K562 (cell line): ENCODE measurements at regions not wholly inside any gene's neighbourhood (a gene's known extent, or its start where the extent isn't known, plus 50 kb on each side); places are given as distances from the start of the nearest gene placed in this dataset.

ENCODE experiments used
- ATF7 ChIP-seq: fragments of 450-650 bp; IDR thresholded peaks from 2 replicates; pipeline ENCODE4 v1.7.1; 2014; ENCODE audit warnings: mild to moderate bottlenecking, moderate library complexity
- BRD9 ChIP-seq: fragments of 450-650 bp; IDR thresholded peaks from 2 replicates; pipeline ENCODE4 v1.6.1; 2018; ENCODE audit warnings: low read depth; ENCODE audit not compliant: partially characterized antibody
- CTCF ChIP-seq, 3 experiments: IDR thresholded peaks in 2 of 3; conservative IDR thresholded peaks in 1 of 3; 2 replicates each; pipeline ENCODE4 v1.5.1; 2011 to 2012; ENCODE audit warnings: low read length in 3 of 3, mild to moderate bottlenecking in 3 of 3, control low read depth in 2 of 3, improper control_type of control experiment in 1 of 3, inconsistent platforms in 1 of 3, low read depth in 1 of 3, mixed read lengths in 1 of 3, moderate library complexity in 1 of 3; ENCODE audit not compliant: insufficient read depth in 2 of 3
- NCOA1 ChIP-seq: fragments of 450-650 bp; IDR thresholded peaks from 2 replicates; pipeline ENCODE4 v1.6.1; 2016; ENCODE audit warnings: low read depth
- SMARCE1 ChIP-seq: fragments of 450-650 bp; IDR thresholded peaks from 2 replicates; pipeline ENCODE4 v1.7.1; 2016; ENCODE audit warnings: mild to moderate bottlenecking
- THRB ChIP-seq: fragments of 450-650 bp; formaldehyde crosslinking; conservative IDR thresholded peaks from 2 replicates; pipeline ENCODE4 v1.4.0; 2022; ENCODE audit warnings: mild to moderate bottlenecking, missing genetic modification characterization
- TF ChIP-seq, protein P1 (sequence below), 2 experiments: fragments of 450-650 bp; IDR thresholded peaks; 2 replicates each; pipeline ENCODE4 v1.6.1; 2016; ENCODE audit warnings: mild to moderate bottlenecking in 2 of 2, borderline replicate concordance in 1 of 2, low read depth in 1 of 2, moderate library complexity in 1 of 2
- TF ChIP-seq, protein P2 (sequence below): fragments of 450-650 bp; IDR thresholded peaks from 2 replicates; pipeline ENCODE4 v1.7.1; 2018; ENCODE audit warnings: mild to moderate bottlenecking, low read depth; ENCODE audit not compliant: partially characterized antibody
- TF ChIP-seq, protein P3 (sequence below): fragments of 450-650 bp; formaldehyde crosslinking; IDR thresholded peaks from 2 replicates; pipeline ENCODE4 v1.4.0; 2022; ENCODE audit warnings: missing genetic modification characterization

DNA sequence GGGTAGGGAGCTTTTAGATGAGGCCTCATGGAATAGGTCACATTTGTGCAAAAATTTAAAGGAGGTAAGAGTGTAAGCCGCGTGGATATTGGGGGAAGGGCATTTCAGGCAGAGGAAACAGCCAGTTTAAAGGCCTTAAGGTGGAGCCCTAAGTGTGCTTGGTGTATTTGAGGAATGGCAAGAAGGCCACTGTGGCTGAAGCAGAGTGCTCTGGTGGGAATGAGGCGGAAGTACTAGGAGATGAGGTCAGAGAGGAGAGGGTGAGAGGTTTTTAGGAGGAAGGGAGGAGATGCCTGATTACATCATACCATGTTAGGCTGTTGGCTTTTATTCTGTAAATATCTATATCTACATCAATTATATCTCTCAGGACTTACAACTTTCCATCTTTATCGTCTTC is 75.3 kb downstream of the SRGAP2 start (continued):
- TF ChIP-seq, protein P1, sequence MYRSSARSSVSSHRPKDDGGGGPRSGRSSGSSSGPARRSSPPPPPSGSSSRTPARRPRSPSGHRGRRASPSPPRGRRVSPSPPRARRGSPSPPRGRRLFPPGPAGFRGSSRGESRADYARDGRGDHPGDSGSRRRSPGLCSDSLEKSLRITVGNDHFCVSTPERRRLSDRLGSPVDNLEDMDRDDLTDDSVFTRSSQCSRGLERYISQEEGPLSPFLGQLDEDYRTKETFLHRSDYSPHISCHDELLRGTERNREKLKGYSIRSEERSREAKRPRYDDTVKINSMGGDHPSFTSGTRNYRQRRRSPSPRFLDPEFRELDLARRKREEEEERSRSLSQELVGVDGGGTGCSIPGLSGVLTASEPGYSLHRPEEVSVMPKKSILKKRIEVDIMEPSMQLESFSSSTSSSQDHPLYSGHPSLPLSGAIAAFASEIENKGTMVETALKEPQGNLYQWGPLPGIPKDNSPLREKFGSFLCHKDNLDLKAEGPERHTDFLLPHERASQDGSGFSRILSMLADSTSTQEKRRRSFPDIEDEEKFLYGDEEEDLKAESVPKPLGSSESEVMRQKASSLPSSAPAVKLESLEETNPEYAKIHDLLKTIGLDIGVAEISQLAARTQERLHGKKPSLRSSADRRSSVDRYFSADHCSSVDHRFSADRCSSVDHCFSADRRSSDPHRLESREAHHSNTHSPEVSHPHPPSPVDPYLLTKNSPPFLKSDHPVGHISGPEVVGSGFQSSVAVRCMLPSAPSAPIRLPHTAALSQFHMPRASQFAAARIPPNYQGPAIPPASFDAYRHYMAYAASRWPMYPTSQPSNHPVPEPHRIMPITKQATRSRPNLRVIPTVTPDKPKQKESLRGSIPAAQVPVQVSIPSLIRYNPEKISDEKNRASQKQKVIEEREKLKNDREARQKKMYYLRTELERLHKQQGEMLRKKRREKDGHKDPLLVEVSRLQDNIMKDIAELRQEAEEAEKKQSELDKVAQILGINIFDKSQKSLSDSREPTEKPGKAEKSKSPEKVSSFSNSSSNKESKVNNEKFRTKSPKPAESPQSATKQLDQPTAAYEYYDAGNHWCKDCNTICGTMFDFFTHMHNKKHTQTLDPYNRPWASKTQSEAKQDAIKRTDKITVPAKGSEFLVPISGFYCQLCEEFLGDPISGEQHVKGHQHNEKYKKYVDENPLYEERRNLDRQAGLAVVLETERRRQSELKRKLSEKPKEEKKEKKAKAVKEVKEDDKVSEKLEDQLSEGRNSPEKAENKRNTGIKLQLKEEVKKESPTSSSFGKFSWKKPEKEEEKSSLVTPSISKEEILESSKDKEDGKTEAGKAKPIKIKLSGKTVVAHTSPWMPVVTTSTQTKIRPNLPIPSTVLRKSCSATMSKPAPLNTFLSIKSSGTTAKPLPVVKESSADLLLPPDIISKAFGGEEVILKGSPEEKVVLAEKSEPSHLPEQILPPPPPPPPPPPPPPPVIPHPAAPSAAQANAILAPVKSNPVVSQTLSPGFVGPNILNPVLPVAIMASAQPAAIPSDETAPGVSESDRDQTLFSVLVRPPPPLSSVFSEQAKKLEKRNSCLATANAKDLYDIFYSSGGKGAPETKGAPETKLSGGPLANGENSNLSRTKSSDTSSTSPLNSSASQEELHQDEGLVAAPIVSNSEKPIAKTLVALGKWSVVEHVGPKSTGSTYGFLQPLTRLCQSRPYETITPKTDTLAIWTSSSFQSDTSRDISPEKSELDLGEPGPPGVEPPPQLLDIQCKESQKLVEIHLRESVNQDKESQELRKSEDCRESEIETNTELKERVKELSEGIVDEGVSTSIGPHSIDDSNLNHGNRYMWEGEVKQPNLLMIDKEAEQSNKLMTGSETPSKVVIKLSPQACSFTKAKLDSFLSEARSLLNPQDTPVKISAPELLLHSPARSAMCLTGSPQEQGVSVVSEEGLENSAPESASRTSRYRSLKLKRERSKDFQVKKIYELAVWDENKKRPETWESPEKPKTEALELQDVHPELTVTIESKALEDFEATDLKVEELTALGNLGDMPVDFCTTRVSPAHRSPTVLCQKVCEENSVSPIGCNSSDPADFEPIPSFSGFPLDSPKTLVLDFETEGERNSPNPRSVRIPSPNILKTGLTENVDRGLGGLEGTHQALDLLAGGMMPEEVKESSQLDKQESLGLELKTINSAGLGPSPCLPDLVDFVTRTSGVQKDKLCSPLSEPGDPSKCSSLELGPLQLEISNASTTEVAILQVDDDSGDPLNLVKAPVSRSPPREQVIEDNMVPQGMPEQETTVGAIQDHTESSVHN (IDR thresholded peaks at IDR 0.05; ENCODE audit: borderline replicate concordance in 1 of 2, low read depth in 1 of 2) = peak in 1 of 2 experiments; percentile 48; a peak in 1 of 4 replicates
- TF ChIP-seq, protein P2, sequence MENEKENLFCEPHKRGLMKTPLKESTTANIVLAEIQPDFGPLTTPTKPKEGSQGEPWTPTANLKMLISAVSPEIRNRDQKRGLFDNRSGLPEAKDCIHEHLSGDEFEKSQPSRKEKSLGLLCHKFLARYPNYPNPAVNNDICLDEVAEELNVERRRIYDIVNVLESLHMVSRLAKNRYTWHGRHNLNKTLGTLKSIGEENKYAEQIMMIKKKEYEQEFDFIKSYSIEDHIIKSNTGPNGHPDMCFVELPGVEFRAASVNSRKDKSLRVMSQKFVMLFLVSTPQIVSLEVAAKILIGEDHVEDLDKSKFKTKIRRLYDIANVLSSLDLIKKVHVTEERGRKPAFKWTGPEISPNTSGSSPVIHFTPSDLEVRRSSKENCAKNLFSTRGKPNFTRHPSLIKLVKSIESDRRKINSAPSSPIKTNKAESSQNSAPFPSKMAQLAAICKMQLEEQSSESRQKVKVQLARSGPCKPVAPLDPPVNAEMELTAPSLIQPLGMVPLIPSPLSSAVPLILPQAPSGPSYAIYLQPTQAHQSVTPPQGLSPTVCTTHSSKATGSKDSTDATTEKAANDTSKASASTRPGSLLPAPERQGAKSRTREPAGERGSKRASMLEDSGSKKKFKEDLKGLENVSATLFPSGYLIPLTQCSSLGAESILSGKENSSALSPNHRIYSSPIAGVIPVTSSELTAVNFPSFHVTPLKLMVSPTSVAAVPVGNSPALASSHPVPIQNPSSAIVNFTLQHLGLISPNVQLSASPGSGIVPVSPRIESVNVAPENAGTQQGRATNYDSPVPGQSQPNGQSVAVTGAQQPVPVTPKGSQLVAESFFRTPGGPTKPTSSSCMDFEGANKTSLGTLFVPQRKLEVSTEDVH = peak; percentile 59
- TF ChIP-seq ATF7 (peak; percentile 87), BRD9 (peak; percentile 59), THRB (CRISPR knock-in tag) (peak; percentile 58; the same call in 1 of the 2 replicates), NCOA1 (0 out of 2 replicates have a peak, but pooled peaks have one; percentile 24), SMARCE1 (peak; percentile 32; the same call in 1 of the 2 replicates), CTCF (IDR thresholded peaks at IDR 0.05 in 2 of 3, conservative IDR thresholded peaks at IDR 0.05 in 1 of 3; ENCODE audit: insufficient read depth in 2 of 3, low read depth in 1 of 3, low read length in 3 of 3) (peak in 1 of 3 experiments; percentile 20; a peak in 2 of 6 replicates)
- TF ChIP-seq, protein P3, sequence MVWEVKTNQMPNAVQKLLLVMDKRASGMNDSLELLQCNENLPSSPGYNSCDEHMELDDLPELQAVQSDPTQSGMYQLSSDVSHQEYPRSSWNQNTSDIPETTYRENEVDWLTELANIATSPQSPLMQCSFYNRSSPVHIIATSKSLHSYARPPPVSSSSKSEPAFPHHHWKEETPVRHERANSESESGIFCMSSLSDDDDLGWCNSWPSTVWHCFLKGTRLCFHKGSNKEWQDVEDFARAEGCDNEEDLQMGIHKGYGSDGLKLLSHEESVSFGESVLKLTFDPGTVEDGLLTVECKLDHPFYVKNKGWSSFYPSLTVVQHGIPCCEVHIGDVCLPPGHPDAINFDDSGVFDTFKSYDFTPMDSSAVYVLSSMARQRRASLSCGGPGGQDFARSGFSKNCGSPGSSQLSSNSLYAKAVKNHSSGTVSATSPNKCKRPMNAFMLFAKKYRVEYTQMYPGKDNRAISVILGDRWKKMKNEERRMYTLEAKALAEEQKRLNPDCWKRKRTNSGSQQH (CRISPR knock-in tag) = peak; percentile 74; the same call in 1 of the 2 replicates
